HUES6 (cell line): ENCODE measurements at regions not wholly inside any gene's neighbourhood (a gene's known extent, or its start where the extent isn't known, plus 50 kb on each side); places are given as distances from the start of the nearest gene placed in this dataset.

Source experiments
- H3K27ac ChIP-seq: 2 replicates; pipeline ENCODE4 v1.7.0; 2013; ENCODE audit warnings: low read depth, mild to moderate bottlenecking, low read length, inconsistent platforms
- H3K27me3 ChIP-seq: 2 replicates; pipeline ENCODE4 v1.6.1; 2013; ENCODE audit warnings: low read length; ENCODE audit not compliant: control insufficient read depth, insufficient read depth
- H3K36me3 ChIP-seq: 2 replicates; pipeline ENCODE4 v1.6.1; 2013; ENCODE audit warnings: low read length; ENCODE audit not compliant: control insufficient read depth, insufficient read depth
- H3K4me1 ChIP-seq: 2 replicates; pipeline ENCODE4 v1.6.1; 2013; ENCODE audit warnings: low read length; ENCODE audit not compliant: control insufficient read depth, insufficient read depth
- H3K4me3 ChIP-seq: 2 replicates; pipeline ENCODE4 v1.5.1; 2013; ENCODE audit warnings: low read depth, low read length
- H3K9ac ChIP-seq: one replicate; pipeline ENCODE4 v1.6.1; 2013; ENCODE audit warnings: mild to moderate bottlenecking, low read length
- H3K9me3 ChIP-seq: 2 replicates; pipeline ENCODE4 v1.6.1; 2013; ENCODE audit warnings: low read depth, low read length; ENCODE audit not compliant: control insufficient read depth, insufficient read depth

GRCh38 chr1:96309783-96310182, 411.8 kb upstream of the PTBP2 start:
- Histone ChIP-seq H3K9ac (no peak overlapping the region), H3K4me3 (no peak overlapping the region), H3K27ac (no peak overlapping the region), H3K9me3 (no peaks in the 10 kb centered on the region), H3K27me3 (no peaks in the 10 kb centered on the region), H3K4me1 (no peaks in the 10 kb centered on the region), H3K36me3 (no peaks in the 10 kb centered on the region)

DNA sequence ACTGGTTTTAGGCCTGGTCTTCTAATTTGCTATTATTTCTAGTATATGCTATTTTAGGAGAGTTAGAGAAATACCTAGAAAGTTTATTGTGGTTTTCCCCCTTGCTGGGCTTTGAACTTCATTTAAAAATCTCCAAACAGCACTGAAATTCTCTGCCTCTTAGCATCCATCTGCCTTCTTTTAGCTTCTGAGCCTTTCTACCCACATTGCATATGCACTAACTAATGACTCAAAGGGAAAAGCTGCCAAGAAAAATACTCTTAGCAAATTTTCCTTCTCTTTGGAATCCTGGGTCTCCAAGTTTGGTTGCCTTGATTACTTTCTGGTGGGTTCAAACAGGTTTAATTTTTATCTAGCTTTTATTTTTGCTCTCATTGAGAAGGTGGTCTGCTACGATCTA, 408.4 kb upstream of the PTBP2 start:
- Histone ChIP-seq H3K27me3 (no peaks in the 10 kb centered on the region), H3K27ac (no peak overlapping the region), H3K36me3 (no peaks in the 10 kb centered on the region), H3K9ac (no peak overlapping the region), H3K9me3 (no peaks in the 10 kb centered on the region), H3K4me3 (no peak overlapping the region), H3K4me1 (no peaks in the 10 kb centered on the region)

DNA sequence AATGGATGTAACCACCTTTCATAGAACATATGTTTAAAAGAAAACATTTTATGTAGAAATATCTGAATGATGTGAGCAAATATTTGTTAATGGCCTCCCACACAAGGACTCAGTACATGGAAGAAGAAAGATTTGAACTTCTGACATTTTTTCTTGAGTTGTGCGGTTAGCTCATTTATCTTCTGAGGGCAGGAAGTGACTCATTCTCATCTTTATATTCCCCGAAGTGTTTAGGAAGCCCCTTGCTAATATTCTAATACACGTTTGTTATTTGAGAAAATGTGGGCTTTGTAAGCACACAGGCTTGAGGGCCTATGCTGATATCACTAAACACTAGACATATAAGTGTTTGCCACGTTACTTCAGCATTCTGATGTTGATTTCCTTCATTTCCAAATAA, 392.5 kb upstream of the PTBP2 start:
- H3K4me1 ChIP-seq = no peaks in the 10 kb centered on the region
- no peak overlapping the region for H3K9ac ChIP-seq
- no peaks in the 10 kb centered on the region for H3K36me3 ChIP-seq
- H3K9me3 ChIP-seq = no peaks in the 10 kb centered on the region
- no peak overlapping the region for H3K27ac ChIP-seq
- H3K4me3 ChIP-seq = no peak overlapping the region
- H3K27me3 ChIP-seq = no peaks in the 10 kb centered on the region

DNA sequence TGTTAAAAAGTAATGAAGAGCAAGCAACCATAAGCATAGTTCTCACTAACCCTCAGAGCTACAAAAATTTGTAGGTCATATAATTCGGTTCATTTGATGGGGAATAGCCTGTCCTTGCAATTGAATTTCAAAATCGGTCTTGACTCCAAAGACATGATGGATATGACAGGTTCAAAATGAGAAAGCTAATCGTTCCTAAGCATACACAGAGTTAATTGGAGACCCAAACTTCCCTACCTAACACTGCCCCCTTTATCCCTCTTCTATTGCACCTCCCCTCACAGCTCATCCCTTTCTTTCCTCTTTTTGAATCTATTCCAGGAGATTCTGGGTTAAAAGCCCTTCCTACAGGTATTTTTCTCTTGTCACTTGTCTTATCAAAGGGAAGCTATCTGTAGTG, 390.0 kb upstream of the PTBP2 start:
- Histone ChIP-seq H3K4me1 (no peaks in the 10 kb centered on the region), H3K27ac (no peak overlapping the region), H3K27me3 (no peaks in the 10 kb centered on the region), H3K4me3 (no peak overlapping the region), H3K36me3 (no peaks in the 10 kb centered on the region), H3K9me3 (no peaks in the 10 kb centered on the region), H3K9ac (no peak overlapping the region)

- Histone ChIP-seq H3K27me3 (no peaks in the 10 kb centered on the region), H3K9ac (no peak overlapping the region), H3K27ac (no peak overlapping the region), H3K4me3 (no peak overlapping the region), H3K9me3 (no peaks in the 10 kb centered on the region), H3K4me1 (no peaks in the 10 kb centered on the region), H3K36me3 (no peaks in the 10 kb centered on the region)
These were observed 387.9 kb upstream of the PTBP2 start for GRCh38 chr1:96333522-96334235.

- no peak overlapping the region for H3K27ac ChIP-seq
- no peaks in the 10 kb centered on the region for H3K9me3 ChIP-seq
- H3K27me3 ChIP-seq = no peaks in the 10 kb centered on the region
These were observed 387.4 kb upstream of the PTBP2 start for GRCh38 chr1:96334236-96334557.

DNA sequence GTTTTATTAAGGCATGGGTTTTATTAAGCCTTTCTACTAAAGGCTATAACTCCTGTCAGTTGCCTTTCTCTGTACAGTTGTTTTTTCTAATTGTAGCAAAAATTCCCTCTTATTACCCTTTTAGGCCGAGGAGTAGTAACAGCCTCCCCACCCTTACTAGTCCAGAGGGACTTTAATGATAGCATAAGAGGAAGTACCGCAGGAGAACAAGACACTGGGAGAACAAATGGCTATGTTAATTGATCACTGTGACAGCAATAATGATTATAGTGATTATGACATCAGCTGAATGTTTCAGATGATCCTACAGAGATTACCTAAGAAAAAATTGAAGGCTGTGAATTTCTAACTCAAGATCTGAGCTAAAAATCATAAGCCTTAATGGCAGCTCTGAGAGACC, 383.0 kb upstream of the PTBP2 start:
- Histone ChIP-seq H3K4me1 (no peaks in the 10 kb centered on the region), H3K36me3 (no peaks in the 10 kb centered on the region), H3K27ac (no peak overlapping the region), H3K9ac (no peak overlapping the region), H3K9me3 (no peaks in the 10 kb centered on the region), H3K4me3 (no peak overlapping the region), H3K27me3 (no peaks in the 10 kb centered on the region)

More at GRCh38 chr1:96334236-96334557, 387.4 kb upstream of the PTBP2 start:
- Histone ChIP-seq H3K36me3 (no peaks in the 10 kb centered on the region), H3K4me3 (no peak overlapping the region), H3K4me1 (no peaks in the 10 kb centered on the region), H3K9ac (no peak overlapping the region)

DNA sequence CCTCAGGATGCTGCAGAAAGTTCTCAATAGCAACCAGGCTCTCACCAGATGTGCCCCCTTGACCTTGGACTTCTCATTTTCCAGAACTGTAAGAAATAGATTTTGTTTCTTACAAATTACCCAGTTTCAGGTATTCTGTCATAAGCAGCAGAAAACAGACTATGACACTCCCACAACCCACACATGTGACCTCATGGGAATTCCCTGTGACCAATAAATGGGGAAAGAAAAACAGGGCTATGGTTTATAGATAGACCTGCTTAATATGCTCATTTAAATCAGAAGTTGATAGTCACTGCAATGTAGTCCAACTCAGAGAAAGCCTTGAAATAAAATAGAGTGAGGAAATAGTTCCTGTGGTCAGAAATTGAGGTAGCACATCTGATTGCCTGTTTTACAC, 380.9 kb upstream of the PTBP2 start:
- H3K9ac ChIP-seq = no peak overlapping the region
- 0 out of 2 replicates have a peak, but pooled peaks cover 3% of the 10 kb centered on the region for H3K9me3 ChIP-seq
- H3K27ac ChIP-seq = no peak overlapping the region
- no peaks in the 10 kb centered on the region for H3K27me3 ChIP-seq
- H3K36me3 ChIP-seq = no peaks in the 10 kb centered on the region
- no peak overlapping the region for H3K4me3 ChIP-seq
- H3K4me1 ChIP-seq = no peaks in the 10 kb centered on the region

DNA sequence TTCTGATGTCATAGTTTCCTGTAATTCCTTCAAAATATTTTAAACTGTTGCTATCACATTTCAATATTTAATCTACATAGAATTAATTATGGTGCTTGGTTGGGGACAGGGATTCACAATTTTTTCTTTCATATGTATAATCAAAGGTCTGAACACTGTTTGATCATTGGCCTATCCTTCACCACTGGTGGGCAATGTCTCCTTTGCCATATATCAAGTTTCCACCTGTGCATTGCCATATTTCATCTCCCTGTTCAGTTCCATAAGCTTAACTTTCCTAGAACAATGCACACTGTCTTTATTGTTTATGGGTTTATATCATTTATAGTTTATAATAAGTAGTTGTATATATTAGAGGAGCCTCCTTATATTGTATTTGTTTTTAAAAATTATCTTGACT, 374.9 kb upstream of the PTBP2 start:
- H3K4me3 ChIP-seq = no peak overlapping the region
- H3K9ac ChIP-seq = no peak overlapping the region
- H3K9me3 ChIP-seq = 0 out of 2 replicates have a peak, but pooled peaks cover 3% of the 10 kb centered on the region
- no peaks in the 10 kb centered on the region for H3K27me3 ChIP-seq
- H3K36me3 ChIP-seq = no peaks in the 10 kb centered on the region
- no peaks in the 10 kb centered on the region for H3K4me1 ChIP-seq
- no peak overlapping the region for H3K27ac ChIP-seq

GRCh38 chr1:96349896-96350295, 371.7 kb upstream of the PTBP2 start:
- Histone ChIP-seq H3K4me1 (no peaks in the 10 kb centered on the region), H3K9ac (no peak overlapping the region)

DNA sequence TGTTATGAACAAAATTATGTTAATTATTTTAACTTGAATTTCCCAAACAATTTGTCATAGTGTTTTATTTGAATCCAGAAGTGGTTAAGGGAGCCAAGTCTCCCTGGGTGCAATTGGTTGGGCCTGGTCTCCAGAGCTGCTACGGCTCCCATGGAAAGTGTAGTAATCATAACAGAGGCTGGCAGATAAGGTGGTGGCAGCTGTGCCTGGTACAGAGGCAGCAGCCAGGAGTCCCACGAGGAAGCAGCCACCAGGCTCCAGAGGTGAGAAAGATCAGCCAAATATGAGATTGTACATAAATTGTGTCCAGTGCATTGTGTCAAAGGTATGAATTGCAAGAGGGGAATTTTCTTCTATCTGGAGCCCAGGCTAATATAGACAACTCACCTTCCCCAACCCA, 368.9 kb upstream of the PTBP2 start:
- H3K36me3 ChIP-seq = no peaks in the 10 kb centered on the region
- H3K27ac ChIP-seq = no peak overlapping the region
- H3K27me3 ChIP-seq = no peaks in the 10 kb centered on the region
- H3K9me3 ChIP-seq = no peaks in the 10 kb centered on the region
- H3K4me3 ChIP-seq = no peak overlapping the region
- no peaks in the 10 kb centered on the region for H3K4me1 ChIP-seq
- no peak overlapping the region for H3K9ac ChIP-seq

More at GRCh38 chr1:96349896-96350295, 371.7 kb upstream of the PTBP2 start:
- H3K27ac ChIP-seq = no peak overlapping the region
- H3K27me3 ChIP-seq = no peaks in the 10 kb centered on the region
- no peaks in the 10 kb centered on the region for H3K36me3 ChIP-seq
- H3K9me3 ChIP-seq = no peaks in the 10 kb centered on the region
- H3K4me3 ChIP-seq = no peak overlapping the region

DNA sequence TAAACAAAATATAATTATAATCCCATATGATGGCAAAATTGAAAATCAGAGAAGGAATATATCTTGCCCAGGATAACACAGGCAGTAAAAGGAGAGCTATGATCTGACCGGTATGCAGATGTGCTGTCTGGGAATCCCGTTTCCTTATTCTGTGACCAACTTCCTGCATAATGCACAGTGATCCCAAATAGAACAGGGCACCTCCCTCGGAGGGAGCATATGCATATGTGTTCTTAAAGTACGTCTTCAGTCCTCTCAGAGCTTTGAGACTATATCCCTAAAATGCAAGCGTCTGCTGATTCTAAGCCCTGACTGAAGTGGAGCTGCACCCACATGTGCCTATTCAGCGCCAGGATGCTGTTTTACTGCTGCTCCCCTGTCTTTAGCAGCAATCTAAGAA, 366.1 kb upstream of the PTBP2 start:
- Histone ChIP-seq H3K27ac (no peak overlapping the region), H3K4me1 (no peaks in the 10 kb centered on the region), H3K9me3 (no peaks in the 10 kb centered on the region), H3K36me3 (no peaks in the 10 kb centered on the region), H3K9ac (no peak overlapping the region), H3K4me3 (no peak overlapping the region), H3K27me3 (no peaks in the 10 kb centered on the region)
